ENCODE measurements at regions not wholly inside any gene's neighbourhood (a gene's known extent, or its start where the extent isn't known, plus 50 kb on each side); places are given as distances from the start of the nearest gene placed in this dataset.

DNA sequence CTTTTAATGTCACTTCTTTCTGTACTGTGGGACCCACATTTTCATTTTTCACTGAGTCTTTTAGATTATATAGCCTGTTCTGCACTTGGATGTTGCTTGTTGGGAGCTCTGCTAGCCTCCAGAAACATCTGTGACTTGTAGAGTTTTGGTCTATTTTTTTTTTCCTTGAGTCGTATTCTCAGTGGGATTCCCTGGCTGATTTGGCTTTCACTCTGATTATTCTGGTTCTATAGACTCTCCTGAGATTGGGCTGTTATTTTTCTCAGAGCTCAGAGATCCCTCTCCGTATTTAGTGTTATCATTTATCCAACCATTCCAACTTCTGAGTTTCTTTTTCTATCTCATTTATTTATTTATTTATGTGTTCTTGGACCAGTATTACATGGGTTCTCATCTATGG is 339.3 kb downstream of the FAM170A start:
- Histone ChIP-seq H3K9ac (ENCODE audit: low read depth, low read length) (no peak overlapping the region), H2AK5ac (ENCODE audit: low read depth, low read length) (no peak overlapping the region), H3K23ac (ENCODE audit: low read depth, low read length) (no peak overlapping the region), H3K27ac (ENCODE audit: insufficient read depth, low read length) (no peak overlapping the region), H3K79me1 (ENCODE audit: low read depth in 1 of 2, low read length in 2 of 2) (no peaks in the 10 kb centered on the region), H4K8ac (ENCODE audit: low read depth in 2 of 2, low read length in 2 of 2) (no peak overlapping the region), H2BK120ac (ENCODE audit: low read depth, low read length) (no peak overlapping the region), H3K4ac (ENCODE audit: low read depth, low read length) (no peak overlapping the region), H3K4me2 (ENCODE audit: low read depth, low read length) (no peak overlapping the region), H3K14ac (replicated peaks; ENCODE audit: low read depth, low read length) (no peak overlapping the region), H4K20me1 (ENCODE audit: insufficient read depth, low read length) (no peaks in the 10 kb centered on the region), H2AK9ac (replicated peaks; ENCODE audit: low read depth, low read length, poor library complexity) (no peak overlapping the region), H3K9me3 (ENCODE audit: control insufficient read depth, insufficient read depth, low read length) (no peaks in the 10 kb centered on the region), H4K5ac (ENCODE audit: low read depth, low read length) (no peak overlapping the region), H3K4me1 (ENCODE audit: control insufficient read depth, insufficient read depth, low read length) (no peaks in the 10 kb centered on the region), H3K36me3 (ENCODE audit: control insufficient read depth, insufficient read depth, low read length) (no peaks in the 10 kb centered on the region), H3K9me1 (ENCODE audit: insufficient read depth, low read length) (no peaks in the 10 kb centered on the region), H3K56ac (ENCODE audit: extremely low read depth, insufficient read depth, low read length) (no peak overlapping the region), H2AFZ (replicated peaks; ENCODE audit: low read length, poor library complexity) (no peak overlapping the region), H3K18ac (ENCODE audit: low read depth, low read length) (no peak overlapping the region), H2BK5ac (ENCODE audit: low read depth, low read length, poor library complexity, severe bottlenecking) (no peak overlapping the region), H3K4me3 (ENCODE audit: insufficient read depth, low read depth, low read length) (no peak overlapping the region), H2BK15ac (ENCODE audit: low read depth, low read length) (no peak overlapping the region), H4K91ac (ENCODE audit: insufficient read depth, low read depth, low read length) (no peak overlapping the region), H2BK20ac (ENCODE audit: low read depth, low read length) (no peak overlapping the region), H3K27me3 (ENCODE audit: control insufficient read depth, insufficient read depth, low read length) (no peaks in the 10 kb centered on the region)
- DNase-seq (no peak), ATAC-seq (ENCODE audit: low read depth) (no peak)
- CTCF ChIA-PET: no interaction called here
- dilution Hi-C loops (cut with HindIII; ENCODE audit: low sequenced_read_pairs, unreplicated experiment) (no loop called here), in situ Hi-C loops (cut with MboI; ENCODE audit: low sequenced_read_pairs) (no loop called here), intact Hi-C loops (cut with micrococcal nuclease) (no loop called here)
- POLR2A ChIA-PET (ENCODE audit: unreplicated experiment): no interaction called here
- TF ChIP-seq POLR2A (IDR thresholded peaks at IDR 0.05; ENCODE audit: low read depth, low read length) (no peak), FOS (IDR thresholded peaks at IDR 0.05; ENCODE audit: low read depth, low read length) (no peak), RFX5 (IDR thresholded peaks at IDR 0.05; ENCODE audit: low read depth, low read length) (no peak), BHLHE40 (IDR thresholded peaks at IDR 0.05; ENCODE audit: low read depth, low read length) (no peak), NFE2L2 (IDR thresholded peaks at IDR 0.05; ENCODE audit: low read depth, low read length) (no peak), RAD21 (IDR thresholded peaks at IDR 0.05; ENCODE audit: low read length) (no peak), SMC3 (IDR thresholded peaks at IDR 0.05; ENCODE audit: low read depth, low read length) (no peak), CHD1 (IDR thresholded peaks at IDR 0.05; ENCODE audit: low read depth, low read length) (no peak), RCOR1 (IDR thresholded peaks at IDR 0.05; ENCODE audit: insufficient replicate concordance, low read length) (no peak), USF2 (IDR thresholded peaks at IDR 0.05; ENCODE audit: low read depth, low read length) (no peak), MAFK (IDR thresholded peaks at IDR 0.05; ENCODE audit: low read depth, low read length) (no peak), CTCF (conservative IDR thresholded peaks at IDR 0.05; ENCODE audit: low read depth, low read length) (no peak), MAZ (IDR thresholded peaks at IDR 0.05; ENCODE audit: borderline replicate concordance, low read depth, low read length) (no peak), CEBPB (IDR thresholded peaks at IDR 0.05; ENCODE audit: low read depth, low read length) (no peak), MXI1 (IDR thresholded peaks at IDR 0.05; ENCODE audit: borderline replicate concordance, low read depth, low read length) (no peak)
- TF ChIP-seq, protein P1, sequence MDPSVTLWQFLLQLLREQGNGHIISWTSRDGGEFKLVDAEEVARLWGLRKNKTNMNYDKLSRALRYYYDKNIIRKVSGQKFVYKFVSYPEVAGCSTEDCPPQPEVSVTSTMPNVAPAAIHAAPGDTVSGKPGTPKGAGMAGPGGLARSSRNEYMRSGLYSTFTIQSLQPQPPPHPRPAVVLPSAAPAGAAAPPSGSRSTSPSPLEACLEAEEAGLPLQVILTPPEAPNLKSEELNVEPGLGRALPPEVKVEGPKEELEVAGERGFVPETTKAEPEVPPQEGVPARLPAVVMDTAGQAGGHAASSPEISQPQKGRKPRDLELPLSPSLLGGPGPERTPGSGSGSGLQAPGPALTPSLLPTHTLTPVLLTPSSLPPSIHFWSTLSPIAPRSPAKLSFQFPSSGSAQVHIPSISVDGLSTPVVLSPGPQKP (IDR thresholded peaks at IDR 0.05; ENCODE audit: borderline replicate concordance, low read depth, low read length): no peak
- no CpG with 5 or more reads among the region's 2 CpGs for WGBS, 2 experiments (ENCODE audit: extremely low coverage in 2 of 2, insufficient read length in 1 of 2)
- no TSS peak for BruUV-seq (replicated peaks)
